Hematopoietic multipotent progenitor cell treated with erythropoietin and hydrocortisone succinate and interleukin-3 and kit ligand, for 6 days (in vitro differentiated cells): ENCODE measurements at regions not wholly inside any gene's neighbourhood (a gene's known extent, or its start where the extent isn't known, plus 50 kb on each side); places are given as distances from the start of the nearest gene placed in this dataset.
A peak's percentile ranks its signal among the peaks of the same experiment; 100 is the strongest.

Experiments
- DNase-seq: peaks from one replicate; pipeline ENCODE4 v3.0.0-alpha.2; 2015

DNA sequence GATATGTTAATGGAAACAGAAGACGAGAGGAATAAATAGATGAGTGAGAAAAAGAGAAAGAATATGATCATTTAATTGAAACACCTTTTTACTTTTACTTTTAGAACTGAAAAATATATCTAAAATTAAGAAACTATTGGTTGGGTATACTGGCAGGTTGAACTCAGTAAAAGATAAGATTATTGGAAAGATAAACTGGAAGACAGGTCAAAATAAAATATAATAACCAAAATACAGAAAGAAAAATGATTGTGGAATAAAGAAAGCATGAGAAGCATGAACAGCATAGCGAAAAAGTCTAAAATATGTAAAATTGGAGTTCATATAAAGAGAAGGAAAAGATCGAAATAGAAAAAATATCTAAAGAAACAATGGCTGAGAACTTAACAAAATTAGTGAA lies 242.2 kb upstream of the MIR17HG start:
- DNase-seq, result no peak

DNA sequence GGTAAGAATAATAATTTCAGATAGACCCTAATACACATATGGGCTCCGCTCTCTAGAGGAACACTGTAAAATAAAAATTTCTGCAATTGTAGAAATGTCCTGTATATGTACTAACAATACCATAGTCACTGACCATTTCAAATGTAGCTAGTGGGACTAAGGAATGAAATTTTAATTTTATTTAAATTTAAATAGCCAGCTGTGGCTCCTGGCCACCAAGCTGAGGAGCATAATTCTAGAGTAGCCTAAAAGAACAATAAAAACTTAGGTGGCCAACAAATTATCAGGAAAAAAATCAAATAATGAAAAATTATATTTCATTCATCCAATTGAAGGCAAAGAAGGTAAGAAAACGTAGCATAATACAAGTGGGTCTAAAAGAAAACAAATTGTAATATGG lies 240.9 kb upstream of the MIR17HG start:
- no peak for DNase-seq

DNA sequence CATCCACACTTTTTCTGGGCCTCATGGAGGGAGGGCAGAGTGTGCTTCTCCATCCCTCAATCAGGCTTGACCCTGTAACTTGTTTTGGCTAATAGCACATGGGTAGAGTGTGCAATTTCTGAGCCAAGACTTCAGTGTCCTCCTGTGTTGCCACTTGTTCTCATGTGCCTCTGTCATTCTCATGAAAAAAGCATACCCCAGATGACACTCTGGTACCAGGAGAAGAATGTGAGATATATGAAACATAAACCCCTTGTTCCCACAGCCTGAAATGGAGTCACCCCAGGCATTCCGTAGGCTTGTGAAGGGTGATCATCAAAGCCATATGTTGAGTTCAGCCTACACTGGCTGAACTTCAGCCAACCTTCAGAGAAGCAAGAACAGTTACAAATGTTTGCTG lies 239.2 kb upstream of the MIR17HG start:
- DNase-seq, result no peak

DNA sequence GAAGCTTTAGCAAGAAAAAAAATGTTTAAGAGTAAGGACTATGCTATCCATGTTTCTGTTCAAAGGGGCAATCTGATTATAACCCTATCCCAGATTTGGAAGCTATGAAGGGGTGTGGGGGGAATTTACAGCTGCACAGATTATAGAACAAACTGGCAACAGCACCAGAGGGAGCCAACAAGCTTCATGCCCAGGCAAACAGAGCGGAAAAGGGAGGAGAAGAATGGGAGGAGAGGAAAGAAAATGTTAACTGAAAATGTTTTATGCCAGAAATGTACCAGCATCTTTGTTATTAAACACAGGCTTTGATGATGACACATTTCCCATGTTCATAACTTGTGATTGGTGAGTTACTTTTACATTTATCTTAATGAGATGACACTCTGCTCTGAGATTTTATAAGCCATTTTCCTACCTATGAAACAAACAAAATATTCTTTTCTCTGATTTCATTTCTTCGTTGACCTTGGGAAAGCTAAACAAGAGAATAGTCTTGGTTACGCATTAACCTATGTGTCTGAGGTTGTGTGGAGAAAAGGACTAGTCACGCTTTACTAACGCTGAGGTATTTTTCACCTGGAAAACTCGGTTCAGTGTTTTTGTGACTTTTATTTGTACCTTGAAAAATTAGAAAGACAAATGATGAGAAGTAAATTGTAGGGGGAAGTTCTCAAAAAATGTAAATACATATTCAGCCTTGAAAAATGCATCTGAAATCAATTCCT lies 235.8 kb upstream of the MIR17HG start:
- no peak for DNase-seq

DNA sequence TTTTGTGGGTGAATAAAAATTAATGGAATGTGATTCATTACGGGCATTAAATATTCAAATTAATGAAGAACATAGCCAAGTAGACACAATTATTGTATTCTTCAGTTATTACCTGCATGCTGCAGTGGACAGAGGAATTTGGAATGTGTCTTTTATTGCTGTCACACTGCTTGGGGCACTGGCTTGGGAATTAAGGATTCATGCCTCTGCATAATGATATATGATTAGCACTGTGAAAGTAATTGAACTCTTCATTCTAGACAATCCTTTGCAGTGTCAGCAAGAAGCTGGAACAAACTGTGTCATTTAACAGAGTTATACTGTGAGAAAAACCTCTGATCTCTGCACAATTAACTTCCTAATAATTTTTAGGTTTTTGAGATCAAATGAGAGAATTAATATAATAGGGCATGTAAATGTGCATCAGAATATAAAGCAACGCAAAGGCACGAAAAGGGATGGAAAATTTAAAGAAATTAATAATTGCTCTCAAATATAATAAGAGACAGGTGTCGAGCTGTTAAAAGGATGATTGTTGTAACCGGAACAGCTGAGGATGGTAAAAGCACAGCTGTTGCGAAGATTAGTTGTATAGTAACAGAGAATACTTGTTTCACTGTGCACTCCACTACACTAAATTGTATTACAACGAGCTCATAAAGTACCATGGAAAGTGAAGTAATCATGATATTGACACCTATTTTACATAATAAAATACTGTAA lies 235.1 kb upstream of the MIR17HG start:
- no peak for DNase-seq

DNA sequence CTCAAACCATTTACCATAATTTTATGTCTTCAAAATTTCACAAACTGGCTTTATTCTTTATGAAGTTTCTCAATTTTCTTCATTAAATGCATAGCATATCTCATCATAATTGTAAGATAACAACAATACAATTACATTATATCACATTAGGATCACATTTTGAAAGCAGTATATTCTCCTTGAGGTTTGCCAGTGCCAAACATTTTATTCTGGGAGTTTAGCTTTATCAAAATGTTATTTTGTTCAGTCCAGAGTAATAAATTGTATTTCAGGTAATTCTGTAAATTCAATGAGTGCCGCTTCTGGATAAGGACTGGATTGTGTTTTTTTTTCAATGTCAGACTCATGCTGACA lies 234.6 kb upstream of the MIR17HG start:
- no peak for DNase-seq

DNA sequence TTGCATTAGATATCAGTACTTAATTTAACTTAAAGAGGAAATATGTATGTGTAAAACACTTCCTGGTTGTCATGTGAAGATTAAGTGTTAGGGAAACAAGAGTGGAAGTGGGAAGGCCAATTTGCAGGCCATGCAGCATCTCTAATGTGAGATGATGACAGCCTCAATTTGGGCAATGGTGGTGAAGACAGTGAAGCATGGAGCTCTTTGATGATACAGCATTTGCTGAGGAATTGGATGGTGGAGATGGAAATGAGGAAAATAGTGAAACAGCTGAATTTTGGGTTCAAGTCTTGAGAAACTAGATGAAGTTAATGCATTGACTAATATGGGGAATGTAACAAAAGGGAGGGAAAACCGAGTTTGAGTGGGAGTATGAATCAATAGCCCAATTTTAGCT lies 231.7 kb upstream of the MIR17HG start:
- DNase-seq, result no peak

DNA sequence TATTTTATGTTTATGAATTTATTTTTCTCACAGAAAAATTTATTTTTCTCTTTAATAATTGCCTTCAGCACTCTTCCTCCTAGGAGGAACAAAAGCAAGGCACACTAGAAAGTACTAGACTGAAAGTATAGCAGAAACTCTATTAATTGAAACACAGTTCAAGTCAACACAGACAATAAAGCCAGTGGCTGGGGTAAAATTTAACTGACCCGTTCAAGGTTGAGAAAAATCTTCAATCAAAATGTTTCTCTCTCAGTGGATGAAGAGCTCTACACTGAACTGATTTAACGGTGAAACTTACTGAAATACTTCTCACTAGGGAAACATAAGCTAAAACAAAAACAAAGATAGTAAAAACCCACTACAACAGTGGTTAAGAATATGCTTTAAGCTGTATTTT lies 230.1 kb upstream of the MIR17HG start:
- no peak for DNase-seq

DNA sequence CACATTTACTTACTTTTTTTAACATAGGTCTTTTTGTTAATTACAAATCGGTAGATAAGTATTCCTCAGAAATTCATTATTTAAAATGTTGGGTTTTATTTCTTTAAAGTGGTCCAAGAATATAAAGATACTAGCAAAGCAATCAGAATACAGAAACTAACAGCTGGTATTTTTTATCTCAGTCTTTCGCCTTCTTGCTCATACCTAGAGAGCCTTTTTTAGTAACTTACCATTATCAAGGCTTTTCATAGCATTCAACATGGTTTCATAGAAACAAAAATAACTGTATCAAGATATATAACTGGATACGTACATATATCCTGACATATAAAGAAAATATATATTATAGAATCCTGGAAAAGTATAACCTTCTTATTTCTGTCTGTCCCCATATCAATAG lies 227.8 kb upstream of the MIR17HG start:
- DNase-seq, result no peak

DNA sequence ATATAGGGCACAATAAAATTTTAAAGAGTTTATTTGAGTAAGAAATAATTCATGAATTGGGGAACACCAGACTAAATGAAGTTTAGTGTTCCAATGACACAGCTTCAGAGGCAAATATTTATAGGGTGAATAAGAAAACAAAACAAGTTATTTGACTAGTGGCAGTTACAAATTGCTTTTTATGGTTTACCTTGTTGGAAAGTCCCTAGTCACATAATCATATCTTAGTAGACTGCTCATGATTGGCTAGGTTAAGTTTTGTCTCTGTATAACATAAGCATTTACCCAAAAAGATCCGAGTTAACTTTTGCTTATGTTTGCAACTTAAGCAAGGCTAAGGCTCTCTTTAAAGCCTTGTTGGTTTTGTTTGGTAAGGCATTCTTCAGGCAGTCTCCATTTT lies 224.7 kb upstream of the MIR17HG start:
- no peak for DNase-seq

DNA sequence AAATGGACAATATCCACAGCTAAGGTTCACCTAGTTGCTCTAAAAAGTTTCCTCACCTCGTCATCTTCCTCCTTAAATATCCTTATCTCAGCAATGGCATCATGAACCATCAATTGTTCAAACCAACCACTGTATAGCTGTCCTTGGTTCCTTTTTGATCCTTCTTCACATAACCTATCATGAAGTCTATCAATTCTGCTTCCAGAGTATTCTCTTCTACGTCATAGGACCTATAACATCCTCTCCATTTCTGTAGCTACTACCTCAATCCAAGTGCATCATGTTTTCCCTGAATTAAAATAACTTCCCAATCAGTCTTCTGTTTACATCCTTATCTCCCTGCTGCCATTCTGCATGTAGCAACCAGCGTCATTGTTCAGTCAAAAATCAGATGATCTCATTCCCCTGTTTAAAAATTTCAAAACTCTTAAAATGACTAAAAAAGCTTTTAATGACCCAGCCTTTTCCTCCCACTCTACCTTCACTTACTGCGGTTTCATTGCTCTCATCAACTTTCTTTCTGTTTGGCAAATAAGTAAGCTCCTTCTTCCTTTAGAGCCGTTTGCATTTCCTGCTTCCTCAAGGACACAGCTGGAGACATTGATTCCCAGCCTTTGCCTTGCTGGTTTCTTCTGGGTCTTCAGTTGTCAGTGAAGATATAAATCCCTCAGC lies 223.9 kb upstream of the MIR17HG start:
- no peak for DNase-seq

DNA sequence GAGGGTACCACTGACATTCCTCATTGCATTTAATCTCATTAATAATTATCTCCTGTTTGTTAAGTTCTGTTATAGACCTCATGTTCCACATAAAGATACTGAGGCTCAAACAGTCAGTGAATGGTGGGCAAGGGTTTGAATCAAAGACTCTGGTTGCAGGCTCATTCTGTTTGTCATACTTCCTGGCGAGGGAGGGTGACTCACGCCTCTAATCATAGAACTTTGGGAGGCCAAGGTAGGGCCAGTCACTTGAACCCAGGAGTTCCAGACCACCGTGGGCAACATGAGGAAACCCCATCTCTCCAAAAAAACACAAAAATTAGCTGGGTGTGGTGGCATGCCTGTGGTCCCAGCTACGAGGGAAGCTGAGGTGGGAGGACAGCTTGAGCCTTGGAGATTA lies 220.7 kb upstream of the MIR17HG start:
- no peak for DNase-seq

DNA sequence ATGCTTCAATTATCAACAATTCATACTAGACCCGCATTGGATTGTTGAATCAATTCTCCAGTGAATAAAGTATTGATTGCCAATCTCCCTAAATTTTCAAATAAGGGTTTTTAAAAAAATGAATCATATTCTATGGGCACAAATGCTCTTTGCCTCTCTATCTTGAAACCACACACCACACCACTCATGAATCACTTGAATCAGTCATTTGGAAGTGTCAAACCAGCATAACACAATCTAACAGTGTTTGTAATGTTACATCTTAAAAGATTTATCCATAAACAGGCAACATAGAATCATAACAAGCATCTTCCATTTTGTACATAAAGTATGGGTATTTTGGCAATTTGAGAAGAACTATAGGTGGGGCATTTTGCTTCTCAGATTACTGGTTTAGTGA lies 219.5 kb upstream of the MIR17HG start:
- no peak for DNase-seq

DNA sequence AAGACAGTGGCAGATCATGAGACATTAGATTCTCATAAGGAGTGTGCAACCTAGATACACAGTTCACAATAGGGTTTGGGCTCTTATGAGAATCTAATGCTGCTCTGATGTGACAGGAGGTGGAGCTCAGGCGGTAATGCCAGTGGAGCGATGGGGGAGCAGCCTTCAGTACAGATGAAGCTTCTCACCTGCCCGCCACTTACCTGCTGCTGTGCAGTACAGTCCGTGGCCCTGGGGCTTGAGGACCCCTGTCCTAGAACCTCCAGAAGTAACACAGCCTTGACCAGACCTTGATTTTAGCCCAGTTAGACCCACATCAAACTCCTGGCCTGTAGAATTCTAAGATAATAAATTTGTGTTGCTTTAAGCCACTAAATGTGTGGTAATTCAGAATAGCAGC lies 215.1 kb upstream of the MIR17HG start:
- no peak for DNase-seq

DNA sequence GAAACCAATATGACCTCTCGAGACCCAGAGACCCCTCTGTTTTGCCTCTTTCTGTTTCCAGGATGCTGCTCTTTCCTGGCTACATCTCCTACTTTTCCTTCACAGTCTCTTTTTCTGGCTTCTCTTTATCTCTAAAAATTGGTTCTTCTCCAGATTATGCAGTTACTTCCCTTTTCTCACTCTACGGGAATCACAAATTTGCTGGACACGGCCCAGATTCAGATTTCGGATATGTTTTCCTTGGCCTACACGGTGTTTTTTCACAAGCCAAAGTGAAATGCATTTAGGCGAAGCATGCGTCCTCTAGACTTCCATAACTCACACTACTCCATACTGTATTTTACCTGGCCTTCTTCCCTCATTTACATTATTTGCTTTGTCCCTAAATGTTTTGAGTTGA lies 214.7 kb upstream of the MIR17HG start:
- DNase-seq, result no peak

DNA sequence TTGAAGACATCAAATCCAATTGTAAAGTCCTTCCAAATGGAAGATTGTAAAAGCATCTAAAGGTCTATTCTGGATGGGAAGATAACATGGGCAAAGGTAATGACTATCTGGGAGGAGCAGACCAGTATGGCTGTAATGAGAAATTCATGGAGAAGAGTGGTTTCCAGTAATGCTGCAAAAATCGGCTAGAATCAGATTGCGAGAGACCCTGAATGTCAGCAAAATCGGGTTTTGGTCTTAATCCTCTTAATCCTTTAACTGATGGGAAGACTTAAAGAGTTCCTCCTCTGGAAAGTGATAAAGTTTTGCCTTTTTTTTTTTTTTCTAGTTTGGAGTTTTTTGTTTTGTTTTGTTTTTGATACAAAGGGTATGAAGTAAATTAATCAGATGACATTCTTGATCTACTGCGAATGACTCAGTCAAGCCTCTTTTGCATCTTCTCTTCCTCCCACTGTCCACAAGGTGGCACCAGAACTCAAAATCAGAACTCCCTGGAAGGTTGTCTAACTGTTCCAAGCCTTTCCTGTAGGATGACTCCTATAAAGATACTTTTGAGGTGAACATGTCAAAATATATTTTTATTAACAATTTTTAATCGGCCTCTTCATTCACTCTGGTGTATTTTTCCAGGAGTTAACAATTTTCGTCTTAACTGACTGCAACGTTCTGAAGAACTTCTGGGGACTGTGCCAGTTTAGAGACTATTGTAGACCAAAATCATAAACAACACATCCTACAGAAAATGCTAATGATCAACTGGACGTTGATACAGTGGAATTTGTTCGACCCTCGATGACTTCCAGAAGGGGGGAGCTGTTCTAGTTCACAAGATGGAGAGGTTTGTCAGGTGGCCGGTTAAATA lies 213.3 kb upstream of the MIR17HG start:
- peak; percentile 78 for DNase-seq

DNA sequence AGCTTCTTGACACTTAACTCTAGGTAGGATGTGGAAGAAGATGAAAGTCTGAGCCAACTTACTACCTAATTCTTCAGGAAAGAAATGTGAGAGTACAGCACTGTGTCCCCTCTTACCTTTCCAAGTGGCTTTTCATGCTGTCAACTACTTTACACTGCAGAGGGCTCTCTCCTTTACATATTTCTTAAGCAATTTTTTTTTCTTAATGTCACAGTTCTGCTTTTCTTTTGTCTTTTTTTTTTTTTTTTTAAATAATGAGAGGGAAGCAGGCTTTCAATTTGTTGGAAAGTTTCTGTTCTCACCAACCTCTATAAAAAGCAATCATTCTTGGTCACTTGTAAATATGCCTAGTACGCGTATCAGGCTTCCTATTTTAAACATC lies 212.7 kb upstream of the MIR17HG start:
- peak; percentile 9 for DNase-seq

DNA sequence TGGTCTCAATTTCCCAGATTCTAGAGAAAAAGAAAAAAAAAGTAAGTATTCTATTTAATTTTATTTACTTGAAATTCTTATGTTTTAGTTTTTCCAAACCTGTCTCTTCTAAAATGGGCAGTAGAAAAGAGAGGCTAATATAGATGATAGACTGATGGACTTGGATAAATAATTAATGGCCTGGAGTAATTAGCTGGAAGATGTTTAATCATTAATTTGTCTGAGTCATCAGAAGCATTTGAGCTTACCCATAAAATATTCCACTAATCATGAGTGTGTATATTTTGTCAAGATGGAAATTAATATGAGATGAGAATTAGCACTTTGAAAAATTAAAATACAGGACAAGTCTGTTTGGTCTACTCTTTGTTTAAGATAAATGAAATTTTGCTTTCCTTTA lies 212.1 kb upstream of the MIR17HG start:
- no peak for DNase-seq

DNA sequence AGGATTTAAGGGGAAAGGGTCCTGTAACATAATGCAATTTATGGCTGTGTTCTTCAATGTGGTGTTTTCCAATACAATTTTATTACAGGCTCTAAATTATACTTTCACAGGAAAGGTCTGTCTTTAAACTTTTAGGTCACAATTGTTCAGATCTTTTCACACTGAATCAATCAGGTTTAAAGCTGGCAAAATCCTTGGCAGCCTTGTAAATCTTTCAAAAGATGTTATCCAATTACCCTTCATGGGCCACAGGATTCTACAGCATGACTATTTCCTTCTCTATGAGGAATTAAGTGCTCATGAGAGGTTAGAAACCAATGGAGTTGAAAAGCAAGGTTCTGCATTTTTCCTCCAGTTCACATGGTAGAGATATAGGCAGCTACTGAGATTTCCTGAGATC lies 211.5 kb upstream of the MIR17HG start:
- no peak for DNase-seq

DNA sequence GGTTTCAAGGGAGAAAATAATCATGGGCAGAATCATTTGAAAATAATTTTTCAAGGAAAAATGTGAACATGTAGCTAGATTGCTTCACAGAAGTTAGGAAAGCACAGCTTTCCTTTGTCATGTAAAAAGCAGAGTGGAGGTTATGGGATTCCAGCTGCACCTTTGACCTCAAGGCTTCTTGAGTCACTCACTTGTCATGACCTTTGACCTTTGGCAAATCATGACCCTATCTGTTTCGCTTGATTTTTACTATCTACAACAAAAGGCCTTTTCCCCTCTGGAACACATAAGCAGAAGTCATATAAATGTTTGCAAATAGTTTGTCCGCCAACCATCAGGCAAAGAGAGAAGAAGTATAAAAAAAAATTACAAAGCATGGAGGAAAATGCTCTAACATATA lies 210.7 kb upstream of the MIR17HG start:
- DNase-seq, result no peak

DNA sequence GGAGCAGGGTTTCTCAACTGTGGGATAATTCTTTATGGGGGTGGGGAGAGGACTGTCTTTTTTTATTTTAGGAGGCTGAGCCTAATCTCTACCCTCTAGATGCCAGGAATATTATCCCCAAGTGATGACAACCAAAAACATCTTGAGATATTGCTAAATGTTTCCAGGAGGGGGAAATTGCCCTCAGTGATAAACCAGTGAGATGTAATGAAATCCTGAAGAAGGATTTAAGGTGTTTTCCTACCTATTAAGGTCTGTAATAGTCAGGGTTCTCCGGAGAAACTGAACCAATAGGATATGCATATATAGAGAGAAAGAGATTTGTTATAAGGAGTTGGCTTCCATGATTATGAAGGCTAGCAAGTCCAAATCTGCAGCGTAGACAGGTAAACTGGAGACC lies 208.3 kb upstream of the MIR17HG start:
- no peak for DNase-seq

DNA sequence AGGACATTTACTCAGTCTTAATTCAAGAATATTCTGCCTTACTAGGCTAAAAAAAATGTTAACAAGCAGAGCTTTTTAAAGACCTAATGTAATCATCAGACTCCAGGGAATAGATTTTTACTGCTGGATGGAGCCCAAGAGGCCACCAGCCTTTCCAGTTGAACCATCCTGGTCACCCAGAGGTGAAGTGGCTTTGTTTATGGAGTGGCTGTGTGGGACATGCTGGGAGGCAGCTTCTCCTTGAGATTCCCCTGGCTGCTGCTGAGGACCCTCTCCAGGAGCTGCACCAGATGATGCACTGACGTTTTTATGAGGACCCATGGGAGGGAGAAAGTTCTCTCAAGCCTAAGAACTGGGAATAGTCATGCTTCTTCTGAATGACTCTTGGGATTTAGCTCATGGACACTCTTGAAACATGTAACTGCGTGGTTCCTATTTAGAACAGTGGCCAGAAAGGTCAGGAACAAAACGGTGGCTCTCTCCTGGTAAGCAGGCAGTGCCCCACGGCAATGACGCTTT lies 205.9 kb upstream of the MIR17HG start:
- DNase-seq, result no peak

DNA sequence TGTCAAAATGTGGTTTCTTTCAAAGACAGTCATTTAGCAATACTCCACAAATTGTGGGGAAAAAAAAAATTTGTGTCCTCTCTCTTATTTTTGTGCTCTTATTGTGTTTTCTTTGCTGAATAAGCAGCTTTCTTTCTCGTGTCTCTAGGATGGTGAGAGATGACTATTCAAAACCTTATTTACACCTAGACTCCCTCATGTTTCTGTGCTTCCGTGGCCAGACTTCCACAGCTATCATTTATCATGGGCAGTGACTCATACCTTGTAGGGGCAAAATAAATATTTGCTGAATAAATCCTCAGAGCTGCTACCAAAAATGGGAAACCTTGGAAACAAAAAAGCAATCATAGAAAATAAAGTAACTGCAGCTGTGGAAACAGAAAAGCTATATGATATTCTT lies 204.9 kb upstream of the MIR17HG start:
- no peak for DNase-seq
